DOHH2 (cell line): ENCODE measurements at regions not wholly inside any gene's neighbourhood (a gene's known extent, or its start where the extent isn't known, plus 50 kb on each side); places are given as distances from the start of the nearest gene placed in this dataset.

Source experiments
- CTCF ChIP-seq: fragments of 200-600 bp; sonication (generic); IDR thresholded peaks from one replicate; pipeline ENCODE4 v1.5.1; 2014; ENCODE audit warnings: antibody characterized with exemption, mild to moderate bottlenecking, low read depth, low read length; ENCODE audit not compliant: poor library complexity, severe bottlenecking
- EZH2phosphoT487 ChIP-seq: fragments of 200-600 bp; sonication (generic); IDR thresholded peaks from 2 replicates; pipeline ENCODE4 v1.6.1; 2017; ENCODE audit warnings: borderline replicate concordance, mild to moderate bottlenecking, antibody characterized with exemption, low read length, moderate library complexity, mixed read lengths

GRCh38 chr1:240682166-240682858 is 70.4 kb upstream of the GREM2 start:
- no peak for TF ChIP-seq CTCF
- TF ChIP-seq EZH2phosphoT487 = no peak
